Immature natural killer cell (primary cell): ENCODE measurements at regions not wholly inside any gene's neighbourhood (a gene's known extent, or its start where the extent isn't known, plus 50 kb on each side); places are given as distances from the start of the nearest gene placed in this dataset.

Experiments
- DNase-seq, 3 donors: peaks; one replicate each; pipeline ENCODE4 v3.0.0; 2022; ENCODE audit warnings: mixed read lengths in 1 of 3
- H3K27ac Mint-ChIP-seq, 6 donors: one replicate each; pipeline ENCODE4 v1.8.0; 2020; ENCODE audit warnings: mixed read lengths in 6 of 6, mild to moderate bottlenecking in 5 of 6, inconsistent platforms in 4 of 6, moderate library complexity in 3 of 6
- H3K27me3 Mint-ChIP-seq, 3 donors: one replicate each; pipeline ENCODE4 v1.8.0; 2020 to 2021; ENCODE audit warnings: low read depth in 3 of 3, mild to moderate bottlenecking in 3 of 3, mixed read lengths in 3 of 3, moderate library complexity in 3 of 3, inconsistent platforms in 1 of 3
- H3K36me3 Mint-ChIP-seq, 3 donors: one replicate each; pipeline ENCODE4 v1.8.0; 2020; ENCODE audit warnings: mixed read lengths in 3 of 3, inconsistent platforms in 2 of 3, mild to moderate bottlenecking in 2 of 3
- H3K4me1 Mint-ChIP-seq, 2 donors: one replicate each; pipeline ENCODE4 v1.8.0; 2020; ENCODE audit warnings: inconsistent platforms in 2 of 2, mild to moderate bottlenecking in 2 of 2, mixed read lengths in 2 of 2, moderate library complexity in 1 of 2
- H3K4me3 Mint-ChIP-seq, 5 donors: one replicate each; pipeline ENCODE4 v1.8.0; 2020; ENCODE audit warnings: mild to moderate bottlenecking in 5 of 5, mixed read lengths in 5 of 5, inconsistent platforms in 3 of 5, moderate library complexity in 3 of 5
- H3K9me3 Mint-ChIP-seq, 6 donors: one replicate each; pipeline ENCODE4 v1.8.0; 2020; ENCODE audit warnings: mild to moderate bottlenecking in 6 of 6, mixed read lengths in 6 of 6, inconsistent platforms in 4 of 6, moderate library complexity in 3 of 6

GRCh38 chr7:130831322-130831721, 97.3 kb upstream of the KLF14 start:
- H3K4me1 Mint-ChIP-seq = no peaks in the 10 kb centered on the region
- H3K4me3 Mint-ChIP-seq = no peak overlapping the region
- no peak overlapping the region for H3K27ac Mint-ChIP-seq
- H3K9me3 Mint-ChIP-seq = peaks cover 8 to 27% (median 18%) of the 10 kb centered on the region in 6 donors
- peaks cover 7 to 15% (median 15%) of the 10 kb centered on the region in 3 donors for H3K36me3 Mint-ChIP-seq
- DNase-seq = no peak
- peaks cover 5 to 10% (median 8%) of the 10 kb centered on the region in 3 donors for H3K27me3 Mint-ChIP-seq

- peaks cover 1 to 11% (median 9%) of the 10 kb centered on the region in 3 donors for H3K36me3 Mint-ChIP-seq
- H3K27ac Mint-ChIP-seq = no peak overlapping the region
- no peaks in the 10 kb centered on the region for H3K4me1 Mint-ChIP-seq
- peak; percentile 7 to 30 (median 14) for DNase-seq
- H3K4me3 Mint-ChIP-seq = no peak overlapping the region
- peaks cover 5 to 9% (median 6%) of the 10 kb centered on the region in 3 donors for H3K27me3 Mint-ChIP-seq
- peaks cover 3 to 21% (median 12%) of the 10 kb centered on the region in 6 donors for H3K9me3 Mint-ChIP-seq
Observed at GRCh38 chr7:130831817-130832481, 97.9 kb upstream of the KLF14 start.

DNA sequence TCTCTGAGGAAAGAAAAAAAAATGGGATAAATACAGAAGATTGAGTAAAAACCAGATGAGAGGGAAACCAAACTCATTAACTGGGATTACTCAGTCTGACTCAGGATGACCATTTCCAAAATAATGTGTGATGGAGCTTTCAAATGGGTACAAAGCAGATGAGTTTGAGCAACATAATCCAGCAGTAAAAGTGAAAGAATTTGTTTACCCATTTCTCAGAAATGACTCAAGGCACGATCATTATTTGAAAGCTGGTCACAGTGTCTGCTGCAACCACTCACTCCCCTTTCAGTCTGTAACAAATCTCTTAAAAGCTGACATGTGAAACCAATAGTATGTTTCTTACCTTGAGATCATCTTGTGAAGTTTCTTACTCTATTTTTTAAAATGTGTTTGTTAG, 104.7 kb upstream of the KLF14 start:
- DNase-seq = no peak

DNA sequence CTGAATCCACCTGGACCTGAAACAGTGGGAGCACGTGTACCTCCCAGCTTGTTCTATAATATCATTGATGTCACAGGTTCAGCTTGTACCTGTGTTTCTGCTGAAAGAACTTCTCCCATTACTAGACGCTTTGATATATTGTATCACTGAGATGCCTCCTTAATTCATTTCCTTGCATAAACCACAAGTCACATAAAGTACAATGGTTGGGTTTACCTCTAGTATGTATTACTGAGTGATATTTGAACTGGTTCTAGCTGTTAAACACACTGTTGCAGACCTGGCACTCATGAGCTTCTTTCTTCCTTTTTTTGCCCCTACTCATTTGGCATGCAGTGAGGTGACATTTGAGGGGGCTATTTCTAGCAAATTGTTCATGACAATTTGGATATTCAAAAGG, 106.6 kb upstream of the KLF14 start:
- DNase-seq = no peak
- H3K27ac Mint-ChIP-seq = no peak overlapping the region
- H3K9me3 Mint-ChIP-seq = no peaks in the 10 kb centered on the region
- H3K36me3 Mint-ChIP-seq = no peaks in the 10 kb centered on the region
- peaks cover 4 to 18% (median 5%) of the 10 kb centered on the region in 3 donors for H3K27me3 Mint-ChIP-seq
- peaks cover 3 to 6% of the 10 kb centered on the region in 2 donors for H3K4me1 Mint-ChIP-seq
- H3K4me3 Mint-ChIP-seq = no peak overlapping the region

More for the DNA sequence above, 104.7 kb upstream of the KLF14 start:
- peaks cover 3 to 6% of the 10 kb centered on the region in 2 donors for H3K4me1 Mint-ChIP-seq
- H3K4me3 Mint-ChIP-seq = no peak overlapping the region
- H3K27me3 Mint-ChIP-seq = peaks cover 4 to 18% (median 7%) of the 10 kb centered on the region in 3 donors
- H3K36me3 Mint-ChIP-seq = no peaks in the 10 kb centered on the region
- H3K9me3 Mint-ChIP-seq = no peaks in the 10 kb centered on the region
- H3K27ac Mint-ChIP-seq = no peak overlapping the region

DNA sequence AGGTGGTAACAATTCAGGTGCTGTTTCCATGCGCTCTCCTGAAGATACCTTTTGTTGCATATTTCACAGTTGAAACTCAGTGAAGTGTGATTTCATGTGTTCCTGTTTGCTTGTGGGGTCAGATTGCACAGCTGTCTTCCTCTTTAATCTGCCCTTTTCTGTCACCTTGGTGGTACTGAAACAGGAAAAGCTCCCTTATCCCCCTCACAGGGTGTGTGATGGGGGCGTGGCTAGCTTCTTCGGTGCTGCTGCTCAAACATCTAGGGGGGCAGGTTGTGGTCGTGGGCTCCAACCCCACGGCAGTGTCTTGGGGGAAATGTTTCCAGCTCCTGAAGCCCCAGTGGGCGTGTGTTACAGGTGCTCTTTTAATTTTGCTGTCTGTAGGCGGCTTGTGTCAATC, 107.4 kb upstream of the KLF14 start:
- DNase-seq = no peak
- peaks cover 3 to 6% of the 10 kb centered on the region in 2 donors for H3K4me1 Mint-ChIP-seq
- peaks cover 0 to 18% (median 2%) of the 10 kb centered on the region in 3 donors for H3K27me3 Mint-ChIP-seq
- no peak overlapping the region for H3K27ac Mint-ChIP-seq
- H3K9me3 Mint-ChIP-seq = no peaks in the 10 kb centered on the region
- H3K36me3 Mint-ChIP-seq = no peaks in the 10 kb centered on the region
- H3K4me3 Mint-ChIP-seq = no peak overlapping the region

DNA sequence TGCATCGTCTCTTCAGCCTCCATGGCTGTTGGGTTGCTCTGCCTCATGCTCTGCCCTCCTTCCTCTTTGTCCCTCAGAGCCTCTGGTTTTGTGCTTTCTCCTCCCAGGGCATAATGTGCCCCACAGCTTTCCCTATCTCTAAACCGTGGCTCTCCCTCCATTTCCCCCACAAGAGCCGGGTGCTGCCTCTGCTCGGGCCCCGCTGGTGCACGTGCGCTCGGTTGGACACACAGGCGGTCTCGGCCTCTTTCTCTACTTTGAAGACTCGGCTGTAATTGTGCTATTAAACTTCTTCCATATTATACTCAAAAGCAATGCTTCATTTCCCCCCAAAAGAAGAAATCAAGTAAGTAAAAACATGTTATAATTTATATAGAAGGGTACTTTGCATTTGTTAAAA, 109.7 kb upstream of the KLF14 start:
- H3K9me3 Mint-ChIP-seq = no peaks in the 10 kb centered on the region
- no peak overlapping the region for H3K4me3 Mint-ChIP-seq
- no peaks in the 10 kb centered on the region for H3K36me3 Mint-ChIP-seq
- H3K4me1 Mint-ChIP-seq = peaks cover 3 to 6% of the 10 kb centered on the region in 2 donors
- no peak for DNase-seq
- H3K27me3 Mint-ChIP-seq = peaks cover 2 to 18% (median 2%) of the 10 kb centered on the region in 3 donors
- H3K27ac Mint-ChIP-seq = no peak overlapping the region

DNA sequence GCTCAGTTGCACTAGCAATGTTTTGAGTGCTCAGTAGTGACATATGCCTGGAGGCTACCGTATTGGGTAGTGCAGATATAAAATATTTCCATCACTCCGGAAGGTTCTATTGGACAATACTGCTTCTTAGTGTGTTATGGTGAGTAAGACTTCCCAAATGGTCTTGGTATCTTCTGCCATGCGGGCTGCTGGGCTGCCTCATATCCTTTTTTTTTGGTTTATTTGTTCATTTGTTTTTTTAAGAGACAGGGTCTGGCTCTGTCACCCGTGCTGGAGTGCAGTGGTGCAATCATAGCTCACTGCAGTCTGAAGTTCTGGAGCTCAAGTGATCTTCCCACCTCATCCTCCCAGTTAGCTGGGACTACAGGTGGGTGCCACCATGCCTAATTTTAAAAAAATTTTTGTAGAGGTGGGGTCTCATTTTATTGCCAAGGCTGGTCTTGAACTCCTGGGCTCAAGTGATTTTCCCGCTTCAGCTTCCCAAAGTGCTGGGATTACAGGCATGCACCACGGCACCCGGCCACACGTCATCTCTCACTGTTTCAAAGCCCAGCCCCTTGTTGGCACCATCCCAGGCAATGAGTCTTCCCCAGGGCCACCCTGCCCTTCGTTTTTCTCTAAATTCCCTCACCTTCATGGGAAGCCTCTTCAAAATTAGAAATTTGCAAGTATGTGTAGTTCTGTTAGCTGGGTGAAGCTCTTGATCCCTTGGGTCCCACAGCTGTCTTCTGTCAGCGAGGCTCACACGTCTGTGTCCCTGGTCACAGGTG, 111.0 kb upstream of the KLF14 start:
- no peak overlapping the region for H3K27ac Mint-ChIP-seq
- no peak for DNase-seq
- peaks cover 3 to 6% of the 10 kb centered on the region in 2 donors for H3K4me1 Mint-ChIP-seq
- no peak overlapping the region for H3K4me3 Mint-ChIP-seq
- H3K9me3 Mint-ChIP-seq = no peaks in the 10 kb centered on the region
- H3K36me3 Mint-ChIP-seq = no peaks in the 10 kb centered on the region
- H3K27me3 Mint-ChIP-seq = peaks cover 2 to 18% (median 2%) of the 10 kb centered on the region in 3 donors

DNA sequence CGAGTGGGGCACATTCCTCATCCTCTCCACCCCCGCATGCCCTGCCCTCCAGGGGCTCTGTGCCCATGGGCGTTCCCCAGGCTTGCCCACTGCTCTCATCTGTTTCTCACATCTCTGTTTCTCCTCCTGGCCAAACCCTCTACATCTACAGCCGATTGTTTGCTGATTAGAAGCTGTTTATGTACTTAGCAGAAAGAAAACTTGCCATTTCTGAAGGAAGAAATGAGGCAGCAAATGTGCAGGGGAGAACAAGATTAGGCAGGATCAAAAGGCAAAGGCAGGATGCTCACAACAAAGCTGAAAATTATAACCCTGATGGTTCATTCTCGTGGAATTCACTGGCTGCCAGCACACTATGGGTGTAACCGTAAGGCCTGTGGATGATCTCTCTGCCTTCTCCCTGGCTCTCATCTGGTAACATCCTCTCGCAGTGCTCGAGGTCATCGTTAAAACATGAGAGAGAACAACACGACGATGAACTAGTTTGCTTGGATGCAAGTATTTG, 111.6 kb upstream of the KLF14 start:
- Mint-ChIP-seq H3K36me3 (no peaks in the 10 kb centered on the region), H3K9me3 (no peaks in the 10 kb centered on the region), H3K4me1 (peaks cover 3 to 6% of the 10 kb centered on the region in 2 donors), H3K27me3 (peaks cover 2 to 17% (median 2%) of the 10 kb centered on the region in 3 donors), H3K4me3 (no peak overlapping the region), H3K27ac (no peak overlapping the region)
- no peak for DNase-seq

DNA sequence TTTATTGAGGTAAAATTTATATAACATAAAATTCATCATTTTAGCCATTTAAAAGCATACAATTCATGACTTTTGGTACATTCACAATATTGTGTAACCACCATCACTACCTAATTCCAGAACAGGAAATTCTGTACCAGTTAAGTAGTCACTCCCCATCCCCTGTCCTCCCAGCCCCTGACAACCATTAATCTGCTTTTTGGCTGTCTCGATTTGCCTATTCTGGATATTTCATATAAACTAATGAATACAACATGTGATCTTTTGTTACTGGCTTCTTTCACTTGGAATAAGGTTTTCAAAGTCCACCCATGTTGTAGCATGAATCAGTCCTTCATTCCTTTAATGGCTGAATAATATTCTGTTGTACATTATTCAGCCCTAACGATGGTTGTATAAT, 115.6 kb upstream of the KLF14 start:
- Mint-ChIP-seq H3K36me3 (peaks cover 0 to 19% (median 15%) of the 10 kb centered on the region in 3 donors), H3K27ac (no peak overlapping the region), H3K4me3 (no peak overlapping the region), H3K27me3 (peaks cover 0 to 2% (median 2%) of the 10 kb centered on the region in 3 donors), H3K4me1 (no peaks in the 10 kb centered on the region), H3K9me3 (peaks cover 0 to 2% (median 0%) of the 10 kb centered on the region in 6 donors)
- DNase-seq = no peak

DNA sequence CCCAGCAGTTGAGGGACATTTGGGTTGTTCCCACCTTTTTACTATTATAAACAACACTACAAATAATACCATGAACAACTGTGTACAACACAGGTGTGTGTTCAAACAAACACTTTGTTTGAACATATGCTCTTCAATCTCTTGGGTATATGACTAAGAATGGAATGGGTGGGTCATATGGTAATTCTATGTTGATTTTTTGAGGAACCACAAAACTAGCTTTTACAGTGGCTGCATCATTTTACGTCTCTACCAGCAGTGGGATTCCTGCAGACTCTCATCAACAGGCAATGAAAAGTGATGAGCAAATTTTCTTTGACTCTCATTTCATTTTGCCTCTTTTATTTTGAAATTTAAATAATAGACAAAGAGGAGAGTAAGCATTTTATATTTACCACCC, 116.9 kb upstream of the KLF14 start:
- peaks cover 0 to 4% (median under 1%) of the 10 kb centered on the region in 6 donors for H3K9me3 Mint-ChIP-seq
- no peak for DNase-seq
- no peak overlapping the region for H3K27ac Mint-ChIP-seq
- H3K4me1 Mint-ChIP-seq = no peaks in the 10 kb centered on the region
- peaks cover 11 to 33% (median 27%) of the 10 kb centered on the region in 3 donors for H3K36me3 Mint-ChIP-seq
- H3K27me3 Mint-ChIP-seq = peaks cover 0 to 3% (median 2%) of the 10 kb centered on the region in 3 donors
- H3K4me3 Mint-ChIP-seq = no peak overlapping the region

DNA sequence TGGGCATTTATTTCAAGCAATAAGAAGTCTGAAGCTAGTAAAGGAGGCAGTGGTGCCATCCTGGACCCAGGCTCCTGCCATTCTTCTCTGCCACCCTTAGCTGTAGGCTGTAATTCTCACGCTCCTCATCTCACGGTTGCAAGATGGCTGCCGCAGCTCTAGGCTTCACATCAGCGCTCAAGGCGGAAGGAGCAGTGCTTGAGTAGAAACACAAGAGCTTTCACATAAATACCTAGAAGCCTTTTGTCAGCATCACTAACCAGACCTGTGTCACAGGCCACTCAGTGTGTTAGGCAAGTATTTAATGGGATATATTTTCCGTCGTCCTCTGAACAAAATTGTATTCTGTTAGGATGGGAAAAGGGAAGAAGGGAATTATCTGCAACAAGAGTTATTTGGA, 118.9 kb upstream of the KLF14 start:
- Mint-ChIP-seq H3K4me3 (no peak overlapping the region), H3K27ac (no peak overlapping the region), H3K36me3 (peaks cover 26 to 48% (median 44%) of the 10 kb centered on the region in 3 donors), H3K9me3 (peaks cover 9 to 20% (median 18%) of the 10 kb centered on the region in 6 donors), H3K27me3 (peaks cover 0 to 3% (median 0%) of the 10 kb centered on the region in 3 donors), H3K4me1 (no peaks in the 10 kb centered on the region)
- no peak for DNase-seq

GRCh38 chr7:130853503-130854279, 119.7 kb upstream of the KLF14 start:
- peaks cover 0 to 3% (median 0%) of the 10 kb centered on the region in 3 donors for H3K27me3 Mint-ChIP-seq

GRCh38 chr7:130854481-130854880, 120.5 kb upstream of the KLF14 start:
- Mint-ChIP-seq H3K9me3 (peaks cover 22 to 36% (median 33%) of the 10 kb centered on the region in 6 donors), H3K27me3 (peaks cover 0 to 3% (median 1%) of the 10 kb centered on the region in 3 donors), H3K4me3 (no peak overlapping the region), H3K27ac (no peak overlapping the region), H3K4me1 (no peaks in the 10 kb centered on the region), H3K36me3 (peaks cover 43 to 64% (median 60%) of the 10 kb centered on the region in 3 donors)
- DNase-seq = no peak

More at GRCh38 chr7:130853503-130854279, 119.7 kb upstream of the KLF14 start:
- Mint-ChIP-seq H3K4me1 (no peaks in the 10 kb centered on the region), H3K4me3 (no peak overlapping the region), H3K27ac (no peak overlapping the region), H3K36me3 (peaks cover 35 to 56% (median 53%) of the 10 kb centered on the region in 3 donors), H3K9me3 (peaks cover 16 to 29% (median 25%) of the 10 kb centered on the region in 6 donors)
- no peak for DNase-seq
